Activated CD4-positive, alpha-beta T cell treated with anti-CD3 and anti-CD28 coated beads for 36 hours (primary cell): ENCODE measurements at regions not wholly inside any gene's neighbourhood (a gene's known extent, or its start where the extent isn't known, plus 50 kb on each side); places are given as distances from the start of the nearest gene placed in this dataset.

Source experiments
- ATAC-seq: fragments of 200-7000 bp; cut with Tn5 transposase; one replicate; pipeline ENCODE4 v1.10.0; 2021; ENCODE audit warnings: mild to moderate bottlenecking, moderate library complexity
- CTCF ChIA-PET: fragments of 350-600 bp; sonication (Branson Sonifier 250); formaldehyde crosslinking; loops from one replicate; lab custom pipeline; 2021; ENCODE audit warnings: antibody characterized with exemption; lab: Charles Lee
- POLR2A ChIA-PET: fragments of 350-600 bp; sonication (Branson Sonifier 250); formaldehyde crosslinking; loops from one replicate; lab custom pipeline; 2021; ENCODE audit warnings: antibody characterized with exemption, inconsistent platforms; lab: Charles Lee
- DNase-seq: peaks from one replicate; pipeline ENCODE4 v3.0.0-alpha.2; 2020
- H3K27ac Mint-ChIP-seq: one replicate; pipeline ENCODE4 v1.8.0; 2021; ENCODE audit warnings: mixed read lengths
- H3K27me3 Mint-ChIP-seq: one replicate; pipeline ENCODE4 v1.8.0; 2021; ENCODE audit warnings: mixed read lengths
- H3K36me3 Mint-ChIP-seq: one replicate; pipeline ENCODE4 v1.8.0; 2021; ENCODE audit warnings: low read depth, mixed read lengths
- H3K4me1 Mint-ChIP-seq: one replicate; pipeline ENCODE4 v1.8.0; 2021; ENCODE audit warnings: mixed read lengths
- H3K4me3 Mint-ChIP-seq: one replicate; pipeline ENCODE4 v1.8.0; 2021; ENCODE audit warnings: mild to moderate bottlenecking, moderate library complexity, mixed read lengths
- H3K9me3 Mint-ChIP-seq: one replicate; pipeline ENCODE4 v1.8.0; 2021; ENCODE audit warnings: low read depth, mixed read lengths
- intact Hi-C, 2 experiments: fragments of 100-400 bp; cut with DNase I in 1 of 2; cut with micrococcal nuclease in 1 of 2; formaldehyde crosslinking; loops; one replicate each; pipeline versions ENCODE4 v1.14.2 to v1.15.1; 2022 to 2024; cut with DNase I, micrococcal nuclease

DNA sequence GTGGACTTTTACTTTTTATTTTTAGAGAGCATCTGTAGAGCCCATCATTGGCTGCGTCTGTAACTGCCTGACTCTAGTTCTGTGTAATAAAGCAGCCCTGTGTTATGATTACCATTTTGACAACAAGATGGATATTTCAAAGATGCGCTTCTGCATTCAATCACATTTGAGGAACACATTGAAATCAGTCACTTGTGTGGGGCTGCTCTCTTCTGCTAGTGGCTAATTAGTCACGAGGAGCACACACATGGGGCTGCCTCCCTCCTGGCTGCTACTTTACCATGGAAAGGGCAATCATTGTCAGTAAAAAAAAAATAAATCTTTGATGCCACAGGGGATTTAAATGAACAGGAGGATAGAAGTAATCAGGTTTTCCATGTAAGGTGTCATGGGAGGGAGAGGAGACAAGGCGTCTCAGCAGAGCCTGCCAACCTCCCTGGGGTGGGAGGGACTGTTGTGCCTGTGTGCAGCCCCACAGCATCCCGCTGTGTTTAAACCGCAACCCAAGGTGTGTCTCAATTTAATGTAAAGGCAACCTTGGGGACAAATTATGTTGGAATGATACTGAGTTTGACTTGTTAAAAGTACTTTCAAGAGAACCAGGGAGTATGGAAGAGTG, 205.2 kb upstream of the COBL start:
- H3K4me3 Mint-ChIP-seq, result no peak overlapping the region
- POLR2A ChIA-PET, result no interaction called here
- ATAC-seq, result no peak

DNA sequence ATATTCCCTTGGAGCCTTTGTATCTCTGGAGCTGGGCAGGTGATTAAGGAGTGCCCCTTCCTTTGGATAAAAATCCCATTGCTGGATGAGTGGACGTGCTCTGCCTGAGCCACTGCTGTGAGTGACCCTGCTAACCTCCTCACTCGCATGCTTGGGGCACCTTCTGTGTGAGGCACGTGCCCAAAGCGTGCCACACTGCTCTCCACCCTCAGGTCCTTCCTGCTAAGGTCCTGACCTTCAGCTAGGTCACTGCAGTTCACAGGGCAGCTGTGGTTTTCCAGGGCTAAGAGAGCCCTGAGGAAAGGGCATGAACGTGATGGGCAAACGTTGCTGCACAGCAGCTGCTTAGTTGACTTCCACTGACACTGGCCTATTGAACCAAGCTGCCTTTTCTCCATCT, 204.4 kb upstream of the COBL start:
- no peak for ATAC-seq
- no peaks in the 10 kb centered on the region for H3K9me3 Mint-ChIP-seq
- no peaks in the 10 kb centered on the region for H3K4me1 Mint-ChIP-seq
- intact Hi-C loops, result no loop called here
- no peak overlapping the region for H3K4me3 Mint-ChIP-seq
- no peak overlapping the region for H3K27ac Mint-ChIP-seq
- DNase-seq, result no peak
- POLR2A ChIA-PET, result no interaction called here
- H3K36me3 Mint-ChIP-seq, result no peaks in the 10 kb centered on the region
- no peaks in the 10 kb centered on the region for H3K27me3 Mint-ChIP-seq
- CTCF ChIA-PET, result no interaction called here

More for the DNA sequence above, 205.2 kb upstream of the COBL start:
- H3K27ac Mint-ChIP-seq, result no peak overlapping the region
- no peaks in the 10 kb centered on the region for H3K36me3 Mint-ChIP-seq
- intact Hi-C loops, result no loop called here
- no peak for DNase-seq
- H3K9me3 Mint-ChIP-seq, result no peaks in the 10 kb centered on the region
- H3K4me1 Mint-ChIP-seq, result no peaks in the 10 kb centered on the region
- CTCF ChIA-PET, result no interaction called here
- H3K27me3 Mint-ChIP-seq, result no peaks in the 10 kb centered on the region

DNA sequence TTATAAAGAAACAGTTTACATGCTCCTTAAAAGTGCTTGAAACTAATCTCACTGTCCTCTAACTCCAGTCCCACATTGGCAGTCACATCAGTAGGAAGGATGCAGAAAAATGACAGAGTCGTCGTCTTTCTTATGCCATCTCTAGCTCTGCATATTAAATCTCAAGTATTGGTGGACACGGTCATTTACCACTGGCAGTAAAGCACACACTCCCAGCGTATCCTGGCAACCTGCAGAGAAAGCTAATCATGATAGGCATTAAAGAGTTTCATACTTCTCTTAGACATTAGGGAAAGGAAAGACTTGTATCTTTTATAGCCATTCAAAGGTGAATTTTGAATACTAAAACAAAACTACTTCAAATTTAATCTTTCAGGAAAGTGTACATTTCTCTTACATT, 202.0 kb upstream of the COBL start:
- Mint-ChIP-seq H3K4me1 (no peaks in the 10 kb centered on the region), H3K27ac (no peak overlapping the region), H3K27me3 (no peaks in the 10 kb centered on the region), H3K4me3 (no peak overlapping the region), H3K36me3 (no peaks in the 10 kb centered on the region), H3K9me3 (no peaks in the 10 kb centered on the region)
- ATAC-seq, result no peak
- DNase-seq, result no peak
- ChIA-PET POLR2A (no interaction called here), CTCF (no interaction called here)
- intact Hi-C loops, result no loop called here

DNA sequence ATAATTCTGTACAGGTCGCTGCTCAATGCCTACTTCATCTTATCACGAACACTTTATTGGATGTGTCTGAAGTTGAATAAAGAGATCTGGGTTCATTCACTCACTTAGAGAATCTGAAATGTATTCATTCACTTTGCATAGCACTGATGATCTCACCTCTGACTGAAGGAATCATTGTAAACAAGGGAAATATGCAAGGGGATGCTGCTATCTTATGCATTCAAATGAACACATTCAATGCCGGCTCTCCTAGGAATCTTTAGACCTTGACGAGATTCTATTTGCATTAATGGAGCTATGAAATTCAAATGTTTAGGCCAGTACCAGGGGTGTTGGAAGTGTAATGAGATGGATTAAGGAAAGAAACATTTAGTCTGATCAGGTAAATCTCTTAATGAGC, 200.6 kb upstream of the COBL start:
- no peaks in the 10 kb centered on the region for H3K9me3 Mint-ChIP-seq
- ChIA-PET POLR2A (no interaction called here), CTCF (no interaction called here)
- H3K4me1 Mint-ChIP-seq, result no peaks in the 10 kb centered on the region
- H3K27ac Mint-ChIP-seq, result no peak overlapping the region
- no peak for ATAC-seq
- H3K27me3 Mint-ChIP-seq, result no peaks in the 10 kb centered on the region
- DNase-seq, result no peak
- H3K4me3 Mint-ChIP-seq, result no peak overlapping the region
- H3K36me3 Mint-ChIP-seq, result no peaks in the 10 kb centered on the region
- intact Hi-C loops, result no loop called here

DNA sequence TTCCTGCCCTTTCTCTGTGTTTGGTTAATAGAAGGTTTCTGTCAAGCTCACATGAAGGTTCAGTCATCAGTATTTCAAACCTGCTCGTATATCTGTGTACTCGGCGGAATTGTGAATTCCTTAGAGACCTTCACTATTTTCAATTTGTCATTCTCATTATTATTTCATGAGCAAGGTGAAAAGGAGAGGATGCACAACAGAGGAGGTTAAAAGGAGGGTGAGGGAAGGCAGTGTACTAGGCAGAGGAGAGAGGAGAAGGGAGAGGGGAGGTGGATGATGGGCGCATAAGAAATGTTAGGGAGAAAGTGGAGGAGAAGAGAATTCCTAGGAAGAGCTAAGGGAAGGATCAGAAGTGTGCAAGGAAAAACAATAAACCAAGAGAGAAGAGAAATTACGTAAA, 185.0 kb upstream of the COBL start:
- no peak overlapping the region for H3K4me3 Mint-ChIP-seq
- intact Hi-C loops, result no loop called here
- no peaks in the 10 kb centered on the region for H3K27me3 Mint-ChIP-seq
- H3K4me1 Mint-ChIP-seq, result no peaks in the 10 kb centered on the region
- POLR2A ChIA-PET, result no interaction called here
- H3K27ac Mint-ChIP-seq, result no peak overlapping the region
- H3K9me3 Mint-ChIP-seq, result no peaks in the 10 kb centered on the region
- DNase-seq, result no peak
- H3K36me3 Mint-ChIP-seq, result no peaks in the 10 kb centered on the region
- CTCF ChIA-PET, result no interaction called here
- no peak for ATAC-seq

DNA sequence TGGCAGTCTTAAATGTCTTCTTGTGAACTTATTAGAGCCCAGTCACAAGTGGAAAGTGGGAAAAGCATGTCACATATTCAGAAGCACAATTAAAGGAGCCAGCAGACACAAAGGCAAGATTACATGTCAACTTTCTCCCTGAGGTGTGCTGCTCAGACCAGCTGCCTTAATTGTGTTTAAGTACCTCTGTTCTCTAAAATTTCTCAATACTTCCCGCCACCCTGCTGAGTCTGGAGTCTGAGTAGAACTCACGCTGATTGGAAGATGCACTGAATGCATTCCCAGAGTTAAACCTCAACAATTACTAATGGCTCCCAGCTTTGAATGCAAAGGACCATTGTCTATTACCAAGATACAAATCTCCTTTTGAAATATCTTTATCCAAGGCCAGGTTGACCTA, 166.4 kb upstream of the COBL start:
- H3K4me1 Mint-ChIP-seq, result no peaks in the 10 kb centered on the region
- no peak overlapping the region for H3K27ac Mint-ChIP-seq
- ATAC-seq (no peak), DNase-seq (no peak)
- ChIA-PET POLR2A (no interaction called here), CTCF (no interaction called here)
- no peaks in the 10 kb centered on the region for H3K27me3 Mint-ChIP-seq
- intact Hi-C loops, result no loop called here
- no peaks in the 10 kb centered on the region for H3K36me3 Mint-ChIP-seq
- no peak overlapping the region for H3K4me3 Mint-ChIP-seq
- no peaks in the 10 kb centered on the region for H3K9me3 Mint-ChIP-seq

DNA sequence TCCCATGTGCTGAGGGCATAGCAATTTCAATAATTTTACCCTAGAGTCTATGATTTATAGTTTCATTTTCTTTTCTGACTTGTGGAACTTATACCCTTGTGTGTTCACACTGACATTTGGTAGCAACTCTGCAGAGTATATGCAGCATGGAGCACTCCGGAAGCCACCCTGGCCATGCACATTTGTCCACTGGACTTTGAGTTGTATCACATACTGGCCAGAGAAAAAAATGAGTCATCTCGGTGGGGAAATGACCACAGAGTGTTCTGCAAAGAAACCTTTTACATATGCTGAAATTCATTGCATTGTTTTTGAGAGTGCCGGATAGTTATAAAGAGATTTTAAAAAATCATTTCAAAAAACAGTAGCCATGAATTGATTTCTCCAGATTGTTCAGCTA, 164.8 kb upstream of the COBL start:
- H3K27ac Mint-ChIP-seq, result no peak overlapping the region
- CTCF ChIA-PET, result no interaction called here
- no peak for ATAC-seq

DNA sequence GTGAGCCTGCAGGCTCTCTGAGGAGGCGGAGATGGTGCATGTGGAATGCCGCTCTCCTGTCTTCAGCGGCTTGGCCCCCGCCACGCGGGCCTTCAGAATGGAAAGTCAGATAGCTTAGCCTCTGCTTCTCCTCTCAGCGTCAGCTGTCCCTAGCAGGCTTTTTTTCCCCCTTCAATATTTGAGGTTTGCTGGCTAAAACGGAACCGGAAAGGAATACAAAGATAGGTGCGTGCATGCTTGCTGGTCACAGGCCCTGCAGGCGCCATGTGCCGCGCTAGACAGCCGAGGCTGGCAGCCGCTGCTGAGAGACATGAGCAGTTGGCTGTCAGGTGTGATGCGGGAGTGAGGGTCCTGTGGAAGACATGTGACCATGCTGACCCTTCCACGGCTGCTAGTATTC, 161.2 kb upstream of the COBL start:
- DNase-seq, result no peak
- intact Hi-C loops, result no loop called here
- POLR2A ChIA-PET, result no interaction called here

More for the DNA sequence above, 164.8 kb upstream of the COBL start:
- no peak overlapping the region for H3K4me3 Mint-ChIP-seq
- H3K36me3 Mint-ChIP-seq, result no peaks in the 10 kb centered on the region
- H3K9me3 Mint-ChIP-seq, result no peaks in the 10 kb centered on the region
- intact Hi-C loops, result no loop called here
- no peak for DNase-seq
- no peaks in the 10 kb centered on the region for H3K27me3 Mint-ChIP-seq
- POLR2A ChIA-PET, result no interaction called here
- H3K4me1 Mint-ChIP-seq, result no peaks in the 10 kb centered on the region

DNA sequence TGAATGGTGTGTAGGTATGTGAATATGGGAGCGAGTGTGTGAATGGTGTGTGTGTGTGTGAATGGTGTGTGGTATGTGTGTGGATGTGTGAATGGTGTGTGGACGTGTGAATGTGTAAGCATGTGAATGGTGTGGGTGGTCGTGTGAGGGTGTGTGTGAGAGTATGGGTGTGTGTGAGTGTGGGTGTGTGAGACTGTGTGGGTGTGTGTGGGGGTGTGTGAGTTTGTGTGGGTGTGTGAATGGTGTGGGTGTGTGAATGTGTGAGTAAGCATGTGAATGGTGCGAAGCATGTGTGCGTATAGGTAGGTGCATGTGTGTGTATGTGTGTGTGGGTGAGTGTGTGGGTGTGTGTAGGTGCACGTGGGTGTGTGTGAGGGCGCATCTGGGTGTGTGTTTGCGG, 160.7 kb upstream of the COBL start:
- POLR2A ChIA-PET, result no interaction called here
- no peaks in the 10 kb centered on the region for H3K27me3 Mint-ChIP-seq
- H3K27ac Mint-ChIP-seq, result no peak overlapping the region
- H3K4me3 Mint-ChIP-seq, result no peak overlapping the region
- H3K9me3 Mint-ChIP-seq, result no peaks in the 10 kb centered on the region
- ATAC-seq, result no peak
- intact Hi-C loops, result no loop called here
- H3K36me3 Mint-ChIP-seq, result no peaks in the 10 kb centered on the region
- no peak for DNase-seq
- H3K4me1 Mint-ChIP-seq, result no peaks in the 10 kb centered on the region
- CTCF ChIA-PET, result no interaction called here

More for the DNA sequence above, 161.2 kb upstream of the COBL start:
- Mint-ChIP-seq H3K4me1 (no peaks in the 10 kb centered on the region), H3K27ac (no peak overlapping the region), H3K4me3 (no peak overlapping the region), H3K36me3 (no peaks in the 10 kb centered on the region), H3K27me3 (no peaks in the 10 kb centered on the region), H3K9me3 (no peaks in the 10 kb centered on the region)
- no peak for ATAC-seq
- CTCF ChIA-PET, result no interaction called here

DNA sequence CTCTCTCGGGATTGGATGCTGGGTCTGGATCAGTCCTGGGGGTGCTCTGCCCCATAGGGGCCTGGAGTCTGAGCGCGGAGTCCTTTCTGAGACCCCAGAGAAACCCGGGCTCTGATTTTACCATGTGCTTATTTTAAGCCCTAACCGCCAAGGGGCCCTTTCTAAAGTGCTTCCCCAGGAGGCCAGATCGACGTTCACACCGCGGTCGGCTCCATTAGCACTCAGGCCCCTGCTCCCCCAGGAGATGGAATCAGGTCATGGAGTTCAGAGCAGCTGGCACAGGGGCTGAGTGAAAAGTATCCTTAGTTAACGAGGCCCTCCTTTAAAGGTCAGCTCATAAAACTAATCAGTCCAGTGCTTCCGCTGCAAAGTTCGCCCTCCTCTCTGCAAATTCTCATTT, 159.4 kb upstream of the COBL start:
- peaks cover 7% of the 10 kb centered on the region for H3K27me3 Mint-ChIP-seq
- DNase-seq (no peak), ATAC-seq (no peak)
- no peak overlapping the region for H3K27ac Mint-ChIP-seq
- intact Hi-C loops, result no loop called here
- H3K4me1 Mint-ChIP-seq, result peaks cover 7% of the 10 kb centered on the region
- ChIA-PET POLR2A (no interaction called here), CTCF (no interaction called here)
- H3K4me3 Mint-ChIP-seq, result no peak overlapping the region
- H3K9me3 Mint-ChIP-seq, result no peaks in the 10 kb centered on the region
- H3K36me3 Mint-ChIP-seq, result no peaks in the 10 kb centered on the region

DNA sequence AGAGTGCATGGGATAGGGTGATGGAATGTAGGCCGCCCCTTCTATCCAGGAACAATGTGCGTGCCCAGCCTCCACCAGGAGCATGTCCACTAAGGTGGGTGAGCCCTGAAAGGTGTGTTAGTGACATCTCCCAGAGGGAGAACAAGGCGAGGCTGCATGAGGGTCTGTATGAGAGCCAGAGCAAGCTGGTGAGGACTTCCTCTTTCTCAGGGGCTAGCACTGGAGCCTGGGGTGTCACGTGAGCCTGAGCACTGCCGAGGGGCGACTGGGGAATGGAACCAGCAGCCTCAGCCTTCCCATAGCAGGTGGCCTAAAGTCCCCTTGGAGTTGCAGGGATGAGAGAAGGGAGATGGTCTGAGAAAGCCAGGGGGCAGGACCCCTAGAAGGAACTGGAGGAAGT, 156.3 kb upstream of the COBL start:
- Mint-ChIP-seq H3K27me3 (peaks cover 10% of the 10 kb centered on the region), H3K4me1 (peaks cover 11% of the 10 kb centered on the region), H3K27ac (no peak overlapping the region), H3K9me3 (no peaks in the 10 kb centered on the region), H3K36me3 (no peaks in the 10 kb centered on the region), H3K4me3 (no peak overlapping the region)
- ATAC-seq (no peak), DNase-seq (no peak)
- POLR2A ChIA-PET, result no interaction called here
- CTCF ChIA-PET, result no interaction called here
- intact Hi-C loops, result no loop called here

DNA sequence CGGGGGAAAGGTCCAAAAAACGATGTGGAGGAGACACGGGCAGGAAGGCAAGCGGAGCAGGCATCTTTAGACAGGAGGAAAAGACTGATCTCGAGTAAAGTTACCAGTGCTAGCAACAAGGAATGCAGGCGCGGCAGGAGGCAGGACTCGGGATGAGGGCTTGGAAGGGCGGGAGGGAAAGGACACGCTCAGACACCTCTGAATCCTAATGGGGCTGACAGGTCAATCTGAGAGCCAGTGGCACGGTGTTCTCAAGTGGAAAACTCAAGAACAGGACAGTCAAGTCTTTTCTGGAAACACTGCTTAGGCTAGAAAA, 155.3 kb upstream of the COBL start:
- Mint-ChIP-seq H3K9me3 (no peaks in the 10 kb centered on the region), H3K4me1 (peaks cover 19% of the 10 kb centered on the region), H3K36me3 (no peaks in the 10 kb centered on the region), H3K27me3 (peaks cover 10% of the 10 kb centered on the region), H3K27ac (no peak overlapping the region), H3K4me3 (no peak overlapping the region)
- POLR2A ChIA-PET, result no interaction called here
- intact Hi-C loops, result no loop called here
- CTCF ChIA-PET, result no interaction called here
- ATAC-seq, result no peak
- no peak for DNase-seq
